ENCODE measurements at regions not wholly inside any gene's neighbourhood (a gene's known extent, or its start where the extent isn't known, plus 50 kb on each side); places are given as distances from the start of the nearest gene placed in this dataset.

DNA sequence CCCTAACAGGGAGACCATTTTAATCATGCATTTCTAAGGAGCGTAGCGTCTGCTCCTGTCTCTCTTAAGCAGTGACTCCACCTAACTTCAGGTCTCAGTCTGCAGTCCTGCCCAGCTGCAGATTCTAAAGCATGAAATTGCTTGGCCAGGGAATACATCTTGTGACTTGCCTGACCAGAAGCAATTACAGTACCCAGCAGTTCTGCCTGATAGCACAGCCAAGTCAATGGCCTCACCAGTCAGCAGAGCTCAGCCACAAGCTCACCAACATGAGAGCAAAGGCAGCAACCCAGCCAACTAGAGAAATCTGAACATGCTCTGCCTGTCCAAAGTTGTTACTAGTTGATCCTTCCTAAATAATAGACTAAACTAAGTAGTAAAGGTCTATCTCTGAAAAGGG lies 2011.9 kb upstream of the PCDH10 start:
- Histone ChIP-seq H4K20me1 (ENCODE audit: insufficient read depth) (no peaks in the 10 kb centered on the region), H3K9ac (ENCODE audit: low read length) (no peak overlapping the region), H3K4me3 (ENCODE audit: low read length) (no peak overlapping the region), H3K27ac (ENCODE audit: low read length) (no peak overlapping the region), H3K79me2 (replicated peaks; ENCODE audit: insufficient read depth, low read length) (no peaks in the 10 kb centered on the region), H3K4me2 (ENCODE audit: low read length) (no peak overlapping the region), H3K36me3 (ENCODE audit: insufficient read depth, low read length) (no peaks in the 10 kb centered on the region), H2AFZ (ENCODE audit: low read depth, low read length) (no peak overlapping the region), H3K9me3 (ENCODE audit: low read length) (no peaks in the 10 kb centered on the region), H3F3A (ENCODE audit: insufficient read depth, low read length, poor library complexity, severe bottlenecking) (no peaks in the 10 kb centered on the region), H3K27me3 (ENCODE audit: insufficient read depth, low read depth, low read length) (no peaks in the 10 kb centered on the region), H3K9me2 (ENCODE audit: insufficient read depth, low read length) (no peaks in the 10 kb centered on the region)
- TF ChIP-seq, protein P1, sequence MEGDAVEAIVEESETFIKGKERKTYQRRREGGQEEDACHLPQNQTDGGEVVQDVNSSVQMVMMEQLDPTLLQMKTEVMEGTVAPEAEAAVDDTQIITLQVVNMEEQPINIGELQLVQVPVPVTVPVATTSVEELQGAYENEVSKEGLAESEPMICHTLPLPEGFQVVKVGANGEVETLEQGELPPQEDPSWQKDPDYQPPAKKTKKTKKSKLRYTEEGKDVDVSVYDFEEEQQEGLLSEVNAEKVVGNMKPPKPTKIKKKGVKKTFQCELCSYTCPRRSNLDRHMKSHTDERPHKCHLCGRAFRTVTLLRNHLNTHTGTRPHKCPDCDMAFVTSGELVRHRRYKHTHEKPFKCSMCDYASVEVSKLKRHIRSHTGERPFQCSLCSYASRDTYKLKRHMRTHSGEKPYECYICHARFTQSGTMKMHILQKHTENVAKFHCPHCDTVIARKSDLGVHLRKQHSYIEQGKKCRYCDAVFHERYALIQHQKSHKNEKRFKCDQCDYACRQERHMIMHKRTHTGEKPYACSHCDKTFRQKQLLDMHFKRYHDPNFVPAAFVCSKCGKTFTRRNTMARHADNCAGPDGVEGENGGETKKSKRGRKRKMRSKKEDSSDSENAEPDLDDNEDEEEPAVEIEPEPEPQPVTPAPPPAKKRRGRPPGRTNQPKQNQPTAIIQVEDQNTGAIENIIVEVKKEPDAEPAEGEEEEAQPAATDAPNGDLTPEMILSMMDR (IDR thresholded peaks at IDR 0.05; ENCODE audit: poor library complexity, severe bottlenecking): no peak
- no peak for TF ChIP-seq TAF1 (IDR thresholded peaks at IDR 0.05; ENCODE audit: low read depth)
- no peak for TF ChIP-seq EZH2 (IDR thresholded peaks at IDR 0.05; ENCODE audit: borderline replicate concordance, insufficient read depth, low read length, poor library complexity, severe bottlenecking)
- TF ChIP-seq MXI1 (conservative IDR thresholded peaks at IDR 0.05; ENCODE audit: poor library complexity, severe bottlenecking): no peak
- no peak for TF ChIP-seq RAD21 (conservative IDR thresholded peaks at IDR 0.05)
- TF ChIP-seq POLR2AphosphoS5 (IDR thresholded peaks at IDR 0.05): no peak
- no peak for TF ChIP-seq SMC3 (conservative IDR thresholded peaks at IDR 0.05; ENCODE audit: poor library complexity)
- no peak for TF ChIP-seq REST (IDR thresholded peaks at IDR 0.05; ENCODE audit: borderline replicate concordance)
- no peak for TF ChIP-seq EP300 (conservative IDR thresholded peaks at IDR 0.05; ENCODE audit: poor library complexity, severe bottlenecking)

DNA sequence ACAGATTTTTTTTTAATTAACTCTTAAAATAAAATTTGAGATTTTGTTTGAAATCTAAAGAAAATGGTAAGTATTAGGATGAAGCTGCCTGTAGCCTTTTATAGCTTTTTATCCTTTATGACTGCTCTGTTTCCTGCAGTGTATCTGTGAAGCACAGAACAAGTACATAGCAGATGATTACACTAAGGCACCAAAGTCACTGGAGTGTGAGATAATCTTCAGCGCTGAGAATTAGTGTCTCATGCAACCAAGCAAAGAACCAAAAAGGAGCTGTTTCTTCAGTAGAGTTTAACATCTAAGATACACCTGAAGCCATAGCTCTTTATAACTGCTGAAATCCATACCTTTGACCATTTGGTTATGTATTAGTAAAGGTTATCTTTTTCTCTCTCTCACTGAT lies 1989.8 kb upstream of the PCDH10 start:
- no peaks in the 10 kb centered on the region for H3F3A ChIP-seq (ENCODE audit: insufficient read depth, low read length, poor library complexity, severe bottlenecking)
- no peaks in the 10 kb centered on the region for H3K9me3 ChIP-seq (ENCODE audit: low read length)
- no peak overlapping the region for H3K4me3 ChIP-seq (ENCODE audit: low read length)
- H3K27ac ChIP-seq (ENCODE audit: low read length): no peak overlapping the region
- no peaks in the 10 kb centered on the region for H3K36me3 ChIP-seq (ENCODE audit: insufficient read depth, low read length)
- H3K9ac ChIP-seq (ENCODE audit: low read length): no peak overlapping the region
- no peaks in the 10 kb centered on the region for H4K20me1 ChIP-seq (ENCODE audit: insufficient read depth)
- H3K79me2 ChIP-seq (replicated peaks; ENCODE audit: insufficient read depth, low read length): no peaks in the 10 kb centered on the region
- H3K4me2 ChIP-seq (ENCODE audit: low read length): no peak overlapping the region
- no peak for TF ChIP-seq REST (IDR thresholded peaks at IDR 0.05; ENCODE audit: borderline replicate concordance)
- no peaks in the 10 kb centered on the region for H3K27me3 ChIP-seq (ENCODE audit: insufficient read depth, low read depth, low read length)
- no peaks in the 10 kb centered on the region for H3K9me2 ChIP-seq (ENCODE audit: insufficient read depth, low read length)
- no peak overlapping the region for H2AFZ ChIP-seq (ENCODE audit: low read depth, low read length)

All from neural cell (in vitro differentiated cells).